ENCODE measurements at regions not wholly inside any gene's neighbourhood (a gene's known extent, or its start where the extent isn't known, plus 50 kb on each side); places are given as distances from the start of the nearest gene placed in this dataset.

GRCh38 chr17:73785958-73786743, 141.9 kb upstream of the SDK2 start:
- no peak for TF ChIP-seq PKNOX1 (IDR thresholded peaks at IDR 0.05)
- no peak for TF ChIP-seq LEF1 (IDR thresholded peaks at IDR 0.05; ENCODE audit: borderline replicate concordance)
- TF ChIP-seq ELF4 (IDR thresholded peaks at IDR 0.05) = no peak
- TF ChIP-seq FOXK2 (IDR thresholded peaks at IDR 0.05) = no peak
- no peak for TF ChIP-seq SP1 (IDR thresholded peaks at IDR 0.05)
- no peak for TF ChIP-seq ZNF384 (IDR thresholded peaks at IDR 0.05)
- TF ChIP-seq SUZ12 (IDR thresholded peaks at IDR 0.05) = no peak
- TF ChIP-seq BHLHE40 (IDR thresholded peaks at IDR 0.05; ENCODE audit: borderline replicate concordance) = no peak
- TF ChIP-seq FOXM1 (IDR thresholded peaks at IDR 0.05; ENCODE audit: borderline replicate concordance) = no peak
- TF ChIP-seq CTBP1 (IDR thresholded peaks at IDR 0.05; ENCODE audit: borderline replicate concordance) = no peak
- no peak for TF ChIP-seq TARDBP (IDR thresholded peaks at IDR 0.05)
- TF ChIP-seq HDGF (IDR thresholded peaks at IDR 0.05; ENCODE audit: borderline replicate concordance) = no peak

Data from HEK293T (cell line).